NCI-H2029 treated with DMSO at 0.1 percent for 48 hours (cell line): ENCODE measurements at regions not wholly inside any gene's neighbourhood (a gene's known extent, or its start where the extent isn't known, plus 50 kb on each side); places are given as distances from the start of the nearest gene placed in this dataset.

ENCODE experiments used
- DNase-seq: peaks from one replicate; lab custom pipeline; 2025; lab: John Stamatoyannopoulos, UW

DNA sequence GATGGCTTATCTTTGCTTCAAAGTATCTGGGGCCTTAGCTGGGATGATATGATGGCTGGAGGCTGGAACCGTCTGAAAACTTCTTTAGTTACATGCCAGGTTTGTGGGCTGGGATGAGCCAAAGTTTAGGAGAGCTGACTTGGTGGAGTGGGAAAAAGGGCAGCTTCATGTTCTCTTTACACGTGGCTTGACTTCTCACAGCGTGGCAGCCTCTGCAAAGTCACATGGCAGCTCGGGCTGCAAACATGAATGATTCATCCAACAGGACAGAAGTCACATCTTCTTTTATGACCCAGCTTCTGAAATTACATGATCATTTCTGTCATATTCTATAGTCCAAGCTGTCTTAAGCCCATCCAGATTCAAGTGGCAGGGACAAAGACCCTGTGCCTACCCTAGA, 176.0 kb downstream of the OLFM4 start:
- DNase-seq, result no peak

DNA sequence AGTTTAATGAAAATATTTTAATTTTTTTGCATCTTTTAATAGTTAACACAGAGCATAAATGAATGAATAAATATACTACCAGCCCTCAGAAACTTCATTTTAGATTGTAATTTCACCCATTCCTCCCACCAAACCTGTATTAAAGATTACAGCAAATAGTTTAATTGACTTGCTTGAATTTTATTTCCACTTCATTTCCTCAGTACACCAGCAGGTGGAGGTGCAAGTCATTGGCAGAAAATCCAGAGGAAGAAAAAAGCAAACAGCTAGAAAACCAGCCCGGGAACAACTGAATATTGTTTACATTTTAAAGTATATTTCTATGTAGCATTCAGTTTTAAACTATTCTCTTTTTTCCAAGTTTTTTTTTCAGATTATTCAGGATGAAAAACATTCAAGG, 177.8 kb downstream of the OLFM4 start:
- no peak for DNase-seq

GRCh38 chr13:53207556-53207955, 178.9 kb downstream of the OLFM4 start:
- DNase-seq, result no peak

DNA sequence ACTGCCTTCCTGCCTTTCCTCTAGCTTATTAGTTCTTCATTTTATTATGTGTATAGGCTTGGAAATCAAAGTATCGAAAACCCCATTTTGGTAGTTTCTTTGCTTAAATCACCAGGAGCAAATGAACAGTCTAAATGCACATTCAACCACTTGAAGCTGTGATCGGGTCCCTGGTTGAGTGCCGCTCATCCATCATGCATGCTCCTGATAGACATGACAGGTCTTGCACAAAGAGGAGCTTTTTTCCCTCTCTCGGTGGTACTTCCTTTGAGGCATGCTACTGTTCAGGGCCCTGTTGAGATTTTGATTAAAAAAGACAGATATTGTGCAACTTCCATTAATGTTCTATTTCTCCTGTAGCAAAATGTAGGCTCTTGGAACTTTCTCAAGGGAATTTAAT, 185.8 kb downstream of the OLFM4 start:
- DNase-seq, result no peak

DNA sequence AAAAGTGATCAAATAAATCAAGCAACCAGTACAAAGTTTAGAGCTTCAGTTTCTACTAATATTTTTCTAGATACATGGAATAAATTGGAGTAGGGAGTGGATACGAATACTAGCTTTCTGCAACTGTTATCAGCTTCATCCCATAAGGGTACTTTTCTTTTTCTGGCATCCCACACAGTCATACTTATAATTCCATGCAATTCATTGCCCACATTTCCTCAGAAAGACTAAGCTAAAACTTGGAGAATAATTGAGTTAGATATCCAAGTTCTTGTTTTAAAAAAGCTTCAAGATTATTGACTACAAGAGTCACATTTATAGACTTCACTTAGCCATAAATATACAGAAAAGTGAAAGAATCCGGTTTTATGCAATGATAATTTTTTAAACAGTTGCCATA, 186.9 kb downstream of the OLFM4 start:
- no peak for DNase-seq

GRCh38 chr13:53216773-53217172, 188.2 kb downstream of the OLFM4 start:
- DNase-seq, result no peak

GRCh38 chr13:53217194-53217593, 188.6 kb downstream of the OLFM4 start:
- DNase-seq, result no peak

DNA sequence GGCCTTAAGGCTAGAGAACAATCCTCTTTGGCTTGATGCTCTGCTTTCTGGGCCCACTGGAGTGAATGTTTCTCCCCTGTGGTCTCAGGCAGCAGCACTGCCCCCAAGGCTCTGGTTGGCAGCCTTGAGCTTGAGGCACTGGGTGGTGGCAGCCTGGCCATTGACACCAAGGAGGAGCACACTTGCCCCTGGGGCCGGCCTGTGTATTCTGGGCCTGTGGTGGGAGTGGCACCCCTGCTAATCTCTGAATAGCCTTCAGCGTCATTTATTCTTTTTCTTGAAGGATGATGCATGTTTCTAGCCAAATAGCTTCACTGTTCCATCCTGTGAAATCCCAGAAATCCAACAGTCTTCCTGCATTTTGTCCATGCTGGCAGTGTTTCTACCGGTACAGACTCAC, 191.4 kb downstream of the OLFM4 start:
- no peak for DNase-seq

- DNase-seq, result no peak
Measured at GRCh38 chr13:53237696-53238095, 209.1 kb downstream of the OLFM4 start.

- peak; percentile 19 for DNase-seq
Measured at GRCh38 chr13:53238261-53238660, 209.6 kb downstream of the OLFM4 start.

- no peak for DNase-seq
Measured at GRCh38 chr13:53240401-53241025, 211.9 kb downstream of the OLFM4 start.

- peak; percentile 53 for DNase-seq
Measured at GRCh38 chr13:53241891-53242348, 213.3 kb downstream of the OLFM4 start.

DNA sequence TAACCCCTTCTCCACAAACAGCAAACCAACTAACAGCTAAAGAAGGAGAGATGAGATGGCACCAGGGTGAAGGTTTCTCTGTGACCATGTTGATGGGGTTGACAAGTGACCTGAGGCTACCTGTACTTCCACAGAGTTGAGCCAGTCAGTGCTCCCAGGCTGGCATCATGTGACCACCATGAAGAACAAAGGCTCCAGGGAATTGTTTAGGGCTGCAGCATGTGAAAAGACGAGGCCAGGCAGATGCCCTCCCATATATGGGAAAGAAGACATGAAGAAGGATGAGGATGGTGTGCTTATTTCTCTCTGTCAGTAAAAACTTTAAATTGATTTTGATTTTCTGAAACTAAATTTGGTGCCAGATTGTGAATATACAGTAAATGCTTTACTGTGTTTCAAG, 220.6 kb downstream of the OLFM4 start:
- DNase-seq, result no peak

DNA sequence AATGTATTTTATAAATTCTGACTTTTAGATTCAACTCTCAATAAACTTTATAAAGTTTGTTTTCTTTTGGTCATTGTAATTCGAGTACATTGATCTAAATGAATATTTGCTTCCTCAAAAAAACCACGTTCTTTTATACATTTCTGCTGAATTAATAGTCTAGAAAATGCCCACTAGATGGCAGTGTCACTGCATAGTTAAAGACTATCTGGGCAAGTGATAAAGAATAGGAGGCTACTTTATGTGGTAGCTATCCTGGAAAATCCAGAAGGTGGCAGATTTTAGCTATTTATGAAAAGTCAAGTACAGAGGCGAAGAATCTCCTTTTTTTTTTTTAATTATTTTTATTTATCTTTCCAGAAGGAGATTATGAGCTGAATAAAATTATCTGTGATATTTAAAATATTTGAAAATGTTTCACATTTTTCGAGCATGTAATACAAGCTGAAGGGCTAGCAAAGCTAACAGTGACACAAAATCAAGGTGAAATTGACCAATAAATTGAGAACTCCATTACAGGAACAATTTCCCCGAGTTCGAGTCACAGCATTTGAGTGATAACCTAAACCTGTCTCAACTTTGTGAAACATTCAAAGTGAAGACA, 221.8 kb downstream of the OLFM4 start:
- DNase-seq, result peak; percentile 17

GRCh38 chr13:53250977-53251376, 222.4 kb downstream of the OLFM4 start:
- DNase-seq, result no peak

GRCh38 chr13:53254500-53254899, 225.9 kb downstream of the OLFM4 start:
- no peak for DNase-seq

DNA sequence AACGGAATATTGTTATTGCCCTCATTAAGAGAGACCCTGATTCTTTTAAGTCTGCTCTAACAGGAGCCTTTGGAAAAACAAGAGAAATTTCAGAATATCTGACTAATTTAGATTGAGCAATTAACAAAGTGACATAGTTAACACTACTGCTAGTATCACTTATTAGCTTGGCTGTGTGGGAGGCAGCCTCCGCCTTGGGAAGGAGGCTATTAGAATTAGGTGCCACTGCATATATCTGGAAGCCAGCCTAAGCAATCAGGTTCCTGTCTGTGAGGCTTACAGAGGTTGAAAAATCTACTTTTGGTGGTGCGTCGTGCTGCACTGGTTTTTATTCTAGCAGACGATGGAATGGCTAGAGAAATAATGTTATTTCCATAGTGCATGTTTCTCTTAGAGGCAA, 227.2 kb downstream of the OLFM4 start:
- DNase-seq, result no peak

DNA sequence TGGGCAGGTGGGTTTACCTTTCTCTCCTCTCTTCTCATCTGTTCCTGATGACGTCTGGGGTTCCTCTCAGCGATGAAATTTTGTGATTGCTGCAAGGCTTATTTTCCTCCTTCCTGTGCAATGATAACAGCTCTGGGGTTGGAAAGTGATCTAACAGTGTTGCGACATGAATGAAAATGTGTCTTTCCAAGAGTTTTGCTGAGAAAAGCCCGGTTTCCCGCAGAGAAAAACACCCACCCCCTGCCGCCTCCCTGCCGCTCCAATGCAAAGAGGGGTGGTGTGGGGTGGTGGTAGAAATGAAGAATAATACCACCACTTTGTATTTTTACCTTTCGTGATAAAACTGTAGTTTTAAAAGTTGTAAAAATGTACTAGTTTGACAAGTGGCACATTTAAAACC, 232.0 kb downstream of the OLFM4 start:
- DNase-seq, result no peak

DNA sequence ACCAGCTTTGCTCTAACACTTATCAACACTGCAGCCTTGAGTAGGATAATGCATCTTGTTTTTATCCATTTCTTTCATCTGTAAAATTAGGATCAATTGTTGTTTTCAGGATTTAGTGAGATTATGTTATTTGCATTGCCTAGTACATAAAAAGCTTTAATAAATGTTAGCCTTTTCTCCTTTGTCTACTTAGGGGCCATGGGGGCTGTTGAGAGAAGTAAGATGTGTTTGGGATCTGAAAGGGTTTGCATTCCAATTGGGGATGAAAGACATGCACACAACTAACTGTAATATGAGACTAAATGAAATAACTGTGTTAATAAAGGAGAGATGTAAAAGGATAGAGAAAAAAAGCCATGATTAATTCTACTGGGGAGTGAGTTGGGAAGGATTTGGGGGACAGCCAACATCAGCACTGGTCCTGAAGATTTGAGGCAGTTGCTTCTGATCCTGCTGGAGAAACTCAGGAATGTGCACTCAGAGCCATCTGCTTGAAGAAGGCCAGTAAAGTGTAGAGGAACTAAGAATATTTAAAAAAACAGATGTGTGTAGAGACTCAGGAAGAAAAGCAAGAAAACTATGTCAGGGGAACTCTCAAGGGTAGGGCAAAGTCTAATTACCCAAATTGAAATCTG, 236.3 kb downstream of the OLFM4 start:
- no peak for DNase-seq

GRCh38 chr13:53266757-53267156, 238.1 kb downstream of the OLFM4 start:
- no peak for DNase-seq

DNA sequence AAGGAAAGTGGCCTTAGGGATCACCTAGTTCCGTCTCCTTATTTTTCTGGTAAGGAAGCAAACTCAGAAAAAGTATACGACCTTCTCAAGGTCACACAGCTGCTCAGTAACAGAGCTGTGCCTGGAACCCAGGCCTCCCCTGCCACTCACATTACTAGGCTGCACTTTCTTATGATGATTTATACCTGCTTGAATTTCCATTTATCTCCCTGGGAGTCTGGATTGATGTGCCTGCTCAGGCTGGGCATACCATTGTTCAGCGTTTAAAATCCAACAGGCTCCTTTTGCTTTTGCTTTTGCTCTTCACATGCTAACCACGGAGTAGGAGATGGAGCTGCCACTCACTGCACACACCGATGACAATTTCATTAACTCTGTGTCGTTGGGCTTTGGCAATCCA, 241.0 kb downstream of the OLFM4 start:
- no peak for DNase-seq

- no peak for DNase-seq
Measured at GRCh38 chr13:53272873-53273272, 244.3 kb downstream of the OLFM4 start.

DNA sequence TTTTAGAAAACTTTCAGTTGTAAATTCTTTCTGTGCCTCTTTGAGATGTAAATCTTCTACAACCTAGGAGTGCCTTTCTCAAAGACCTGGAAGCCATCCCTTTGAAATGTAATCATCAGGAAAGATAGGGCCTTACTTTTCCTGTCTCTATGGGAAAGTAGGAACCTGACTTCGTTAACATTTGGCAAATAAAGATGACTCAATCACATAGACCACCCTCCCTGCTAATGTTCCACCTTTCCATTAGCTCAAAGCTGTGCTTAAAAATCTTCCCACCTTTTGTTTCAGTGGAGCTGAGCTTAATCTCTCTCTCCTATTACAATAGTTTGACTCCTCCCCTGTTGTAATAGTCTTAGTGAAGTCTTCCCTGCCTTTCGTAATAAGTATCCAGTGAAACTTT, 247.7 kb downstream of the OLFM4 start:
- no peak for DNase-seq

DNA sequence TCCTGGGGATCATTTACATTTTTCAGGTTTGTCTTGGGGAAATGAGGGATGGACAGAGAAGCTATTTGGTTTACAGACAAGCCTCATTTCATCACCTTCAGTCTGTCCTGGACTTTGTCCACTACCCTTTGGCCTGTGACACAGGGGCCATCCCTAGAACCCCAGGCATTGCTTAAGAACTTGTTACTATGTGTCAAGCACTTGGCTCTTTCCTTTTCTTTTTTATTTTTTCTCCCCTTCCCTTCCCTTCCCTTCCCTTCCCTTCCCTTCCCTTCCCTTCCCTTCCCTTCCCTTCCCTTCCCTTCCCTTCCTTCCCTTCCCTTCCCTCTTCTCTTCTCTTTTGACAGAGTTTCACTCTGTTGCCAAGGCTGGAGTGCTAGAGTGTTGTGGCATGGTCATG, 253.1 kb downstream of the OLFM4 start:
- no peak for DNase-seq
